Colonic mucosa (tissue), 4 donors: ENCODE measurements at regions not wholly inside any gene's neighbourhood (a gene's known extent, or its start where the extent isn't known, plus 50 kb on each side); places are given as distances from the start of the nearest gene placed in this dataset.

Experiments
- DNase-seq: peaks from one replicate; pipeline ENCODE4 v3.0.0-alpha.2; 2020
- H3K27ac ChIP-seq: fragments of 200-600 bp; one replicate; pipeline ENCODE4 v1.8.0; 2021
- H3K27me3 ChIP-seq: fragments of 200-600 bp; one replicate; pipeline ENCODE4 v1.8.0; 2021
- H3K36me3 ChIP-seq: fragments of 200-600 bp; one replicate; pipeline ENCODE4 v1.8.0; 2021
- H3K4me1 ChIP-seq: fragments of 200-600 bp; one replicate; pipeline ENCODE4 v1.8.0; 2021; ENCODE audit warnings: mild to moderate bottlenecking
- H3K4me3 ChIP-seq: fragments of 200-600 bp; one replicate; pipeline ENCODE4 v1.8.0; 2021
- H3K9ac ChIP-seq, 2 donors: one replicate each; pipeline ENCODE4 v1.7.0; 2013; ENCODE audit warnings: control low read depth in 2 of 2, low read depth in 2 of 2, low read length in 2 of 2
- H3K9me3 ChIP-seq: fragments of 200-600 bp; one replicate; pipeline ENCODE4 v1.8.0; 2021
- intact Hi-C: fragments of 100-400 bp; cut with DNase I; formaldehyde crosslinking; loops from one replicate; pipeline ENCODE4 v1.14.1; 2022
- TF ChIP-seq, protein P1 (sequence below): fragments of 200-600 bp; IDR thresholded peaks from one replicate; pipeline ENCODE4 v1.8.0; 2022; ENCODE audit warnings: antibody characterized with exemption, mild to moderate bottlenecking
- donor health status: healthy.
- donor health status: DM: no; HTN: no; CAD: no.
- donor health status: DM: no; HTN: no; CAD: no.

DNA sequence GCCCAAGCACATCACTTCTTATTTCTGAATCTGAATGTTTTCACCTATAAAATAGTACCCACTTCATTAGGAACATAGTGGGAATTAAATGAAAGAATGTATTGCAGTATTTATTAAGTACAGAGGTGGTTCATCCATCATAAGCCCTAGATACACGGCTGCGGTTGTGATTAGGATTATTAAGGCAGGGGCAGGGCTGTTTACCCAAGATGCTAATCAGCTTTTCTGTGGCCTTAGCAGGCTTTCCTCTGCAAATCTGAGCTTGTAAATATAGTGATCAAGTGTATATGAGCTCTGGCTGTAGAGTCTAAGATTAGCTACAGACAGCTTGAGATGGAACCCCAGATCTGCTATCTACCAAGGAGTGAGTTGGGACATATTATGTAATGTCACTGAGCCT is 124.1 kb upstream of the ADRA1B start:
- intact Hi-C loops, result no loop called here
- Histone ChIP-seq H3K9me3 (no peaks in the 10 kb centered on the region), H3K36me3 (no peaks in the 10 kb centered on the region), H3K27me3 (no peaks in the 10 kb centered on the region), H3K27ac (no peak overlapping the region), H3K9ac (no peak overlapping the region), H3K4me3 (no peak overlapping the region), H3K4me1 (no peaks in the 10 kb centered on the region)
- TF ChIP-seq, protein P1, sequence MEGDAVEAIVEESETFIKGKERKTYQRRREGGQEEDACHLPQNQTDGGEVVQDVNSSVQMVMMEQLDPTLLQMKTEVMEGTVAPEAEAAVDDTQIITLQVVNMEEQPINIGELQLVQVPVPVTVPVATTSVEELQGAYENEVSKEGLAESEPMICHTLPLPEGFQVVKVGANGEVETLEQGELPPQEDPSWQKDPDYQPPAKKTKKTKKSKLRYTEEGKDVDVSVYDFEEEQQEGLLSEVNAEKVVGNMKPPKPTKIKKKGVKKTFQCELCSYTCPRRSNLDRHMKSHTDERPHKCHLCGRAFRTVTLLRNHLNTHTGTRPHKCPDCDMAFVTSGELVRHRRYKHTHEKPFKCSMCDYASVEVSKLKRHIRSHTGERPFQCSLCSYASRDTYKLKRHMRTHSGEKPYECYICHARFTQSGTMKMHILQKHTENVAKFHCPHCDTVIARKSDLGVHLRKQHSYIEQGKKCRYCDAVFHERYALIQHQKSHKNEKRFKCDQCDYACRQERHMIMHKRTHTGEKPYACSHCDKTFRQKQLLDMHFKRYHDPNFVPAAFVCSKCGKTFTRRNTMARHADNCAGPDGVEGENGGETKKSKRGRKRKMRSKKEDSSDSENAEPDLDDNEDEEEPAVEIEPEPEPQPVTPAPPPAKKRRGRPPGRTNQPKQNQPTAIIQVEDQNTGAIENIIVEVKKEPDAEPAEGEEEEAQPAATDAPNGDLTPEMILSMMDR, result no peak
- DNase-seq, result no peak

DNA sequence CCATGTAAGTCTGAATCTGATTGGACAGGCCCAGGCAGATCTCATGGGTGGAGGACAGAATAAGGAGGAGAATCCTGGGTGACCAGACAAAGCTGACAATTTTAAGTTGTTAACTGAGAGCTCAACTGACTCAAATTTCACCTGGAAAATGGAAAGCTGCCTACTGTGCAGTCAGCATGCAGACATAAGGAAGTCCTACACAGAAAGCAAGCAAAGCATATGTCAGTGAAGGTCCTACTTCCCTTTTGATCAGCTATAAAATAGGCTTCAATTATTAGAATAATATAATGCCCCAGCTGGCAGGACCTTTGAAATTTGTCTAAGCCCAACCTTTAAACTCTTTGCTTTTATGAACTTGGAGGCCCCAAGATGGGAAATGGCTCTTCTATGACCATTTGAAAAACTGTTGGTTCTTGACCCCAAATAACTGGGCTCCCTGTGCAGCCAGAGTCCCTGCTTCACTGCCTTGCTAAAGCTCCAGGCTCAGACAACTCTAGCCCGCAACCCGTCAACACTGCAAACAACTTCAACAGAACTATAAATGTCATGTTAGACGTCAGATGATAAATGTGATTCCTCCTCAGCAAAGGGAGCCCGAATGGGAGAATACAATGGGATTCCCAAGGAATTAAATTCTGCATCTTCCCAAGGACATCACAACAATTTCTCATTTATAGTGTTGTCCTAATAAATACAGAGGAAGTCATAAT is 118.9 kb upstream of the ADRA1B start:
- TF ChIP-seq, protein P1, result no peak
- H3K9me3 ChIP-seq, result no peaks in the 10 kb centered on the region
- no peaks in the 10 kb centered on the region for H3K27me3 ChIP-seq

DNA sequence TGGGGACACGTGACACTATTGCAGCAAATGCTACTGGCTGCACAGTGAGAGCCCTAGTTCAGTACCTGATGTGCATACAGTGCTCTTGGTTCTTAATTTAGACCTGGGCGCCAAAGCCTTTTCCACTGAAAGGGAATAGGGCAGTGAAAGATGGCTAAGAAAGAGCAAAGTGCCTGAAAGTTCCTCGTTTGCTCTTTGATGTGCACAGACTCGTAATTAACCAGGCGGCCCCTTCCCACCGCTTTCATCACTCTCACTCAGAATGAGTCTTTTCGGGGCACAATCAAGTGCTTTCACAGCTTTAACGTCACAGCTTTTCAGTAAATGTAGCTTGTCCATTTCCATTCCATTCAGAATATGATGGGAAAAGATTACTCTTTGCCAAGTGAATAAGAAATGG is 116.6 kb upstream of the ADRA1B start:
- H3K9me3 ChIP-seq, result no peaks in the 10 kb centered on the region
- H3K4me3 ChIP-seq, result no peak overlapping the region
- H3K36me3 ChIP-seq, result no peaks in the 10 kb centered on the region
- no peak overlapping the region for H3K27ac ChIP-seq
- DNase-seq, result no peak
- TF ChIP-seq, protein P1, result no peak
- no peaks in the 10 kb centered on the region for H3K4me1 ChIP-seq
- no peak overlapping the region for H3K9ac ChIP-seq
- H3K27me3 ChIP-seq, result no peaks in the 10 kb centered on the region
- intact Hi-C loops, result no loop called here

More for the DNA sequence above, 118.9 kb upstream of the ADRA1B start:
- no peaks in the 10 kb centered on the region for H3K4me1 ChIP-seq
- intact Hi-C loops, result no loop called here
- no peak overlapping the region for H3K4me3 ChIP-seq
- H3K36me3 ChIP-seq, result no peaks in the 10 kb centered on the region
- H3K27ac ChIP-seq, result no peak overlapping the region
- H3K9ac ChIP-seq, result no peak overlapping the region
- DNase-seq, result no peak

DNA sequence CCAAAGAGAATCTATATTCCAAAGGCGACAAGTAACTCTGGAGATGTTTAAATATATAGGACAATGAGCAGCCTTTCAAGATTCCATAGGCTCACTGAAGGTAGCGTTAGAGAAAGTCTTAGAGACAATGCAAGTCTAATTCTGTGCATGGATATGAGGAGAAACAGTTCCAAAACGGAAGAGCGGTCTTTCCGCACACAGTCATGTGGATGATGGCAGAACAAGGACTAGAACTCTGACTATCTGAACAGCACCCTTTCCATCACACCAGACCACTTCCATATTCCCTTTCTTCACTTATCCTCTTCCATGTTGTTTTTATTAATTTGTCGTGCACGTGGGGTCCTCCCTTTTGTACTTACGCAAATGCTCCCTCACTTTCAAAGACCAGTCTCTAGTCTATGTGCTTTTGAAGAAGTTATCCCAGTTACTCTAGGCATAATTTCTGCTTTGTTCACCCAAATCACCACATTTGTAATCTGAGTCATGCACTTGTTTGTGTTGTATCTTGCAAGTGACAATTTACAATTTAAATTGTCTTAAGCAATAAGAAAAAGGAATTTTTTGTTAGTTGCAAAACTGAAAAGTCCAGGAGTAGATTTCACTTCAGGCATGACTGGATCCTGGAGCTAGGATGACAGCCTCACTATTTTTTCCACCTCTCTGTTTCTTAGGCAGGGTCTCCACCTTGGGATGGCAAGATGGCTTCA is 116.0 kb upstream of the ADRA1B start:
- TF ChIP-seq, protein P1, result no peak
- Histone ChIP-seq H3K36me3 (no peaks in the 10 kb centered on the region), H3K9ac (no peak overlapping the region), H3K4me1 (no peaks in the 10 kb centered on the region), H3K27me3 (no peaks in the 10 kb centered on the region), H3K4me3 (no peak overlapping the region), H3K27ac (no peak overlapping the region), H3K9me3 (no peaks in the 10 kb centered on the region)
- no peak for DNase-seq
- intact Hi-C loops, result no loop called here

DNA sequence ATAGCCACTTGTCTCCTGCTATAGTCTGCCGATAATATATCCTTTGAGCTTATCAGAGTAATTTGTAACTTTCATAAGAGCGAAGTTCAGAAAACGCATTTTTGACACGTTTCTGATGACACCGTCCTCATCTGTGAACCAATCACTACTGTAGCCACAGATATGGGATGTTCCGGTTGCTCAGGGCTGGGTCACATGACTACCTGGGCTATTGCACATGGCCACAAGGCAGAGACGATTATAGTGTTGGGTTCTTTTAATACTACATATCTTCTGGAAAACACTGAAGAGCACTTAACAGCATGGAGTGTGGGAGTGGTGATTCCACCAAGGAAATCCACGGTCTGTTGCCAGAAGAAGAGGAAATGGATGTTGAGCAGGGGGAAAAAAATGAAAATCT is 115.0 kb upstream of the ADRA1B start:
- intact Hi-C loops, result no loop called here
- TF ChIP-seq, protein P1, result no peak
- no peaks in the 10 kb centered on the region for H3K36me3 ChIP-seq
- no peak overlapping the region for H3K9ac ChIP-seq
- no peak overlapping the region for H3K27ac ChIP-seq
- no peak overlapping the region for H3K4me3 ChIP-seq
- DNase-seq, result no peak
- H3K4me1 ChIP-seq, result no peaks in the 10 kb centered on the region
- no peaks in the 10 kb centered on the region for H3K9me3 ChIP-seq
- no peaks in the 10 kb centered on the region for H3K27me3 ChIP-seq
